ENCODE measurements at regions not wholly inside any gene's neighbourhood (a gene's known extent, or its start where the extent isn't known, plus 50 kb on each side); places are given as distances from the start of the nearest gene placed in this dataset.

DNA sequence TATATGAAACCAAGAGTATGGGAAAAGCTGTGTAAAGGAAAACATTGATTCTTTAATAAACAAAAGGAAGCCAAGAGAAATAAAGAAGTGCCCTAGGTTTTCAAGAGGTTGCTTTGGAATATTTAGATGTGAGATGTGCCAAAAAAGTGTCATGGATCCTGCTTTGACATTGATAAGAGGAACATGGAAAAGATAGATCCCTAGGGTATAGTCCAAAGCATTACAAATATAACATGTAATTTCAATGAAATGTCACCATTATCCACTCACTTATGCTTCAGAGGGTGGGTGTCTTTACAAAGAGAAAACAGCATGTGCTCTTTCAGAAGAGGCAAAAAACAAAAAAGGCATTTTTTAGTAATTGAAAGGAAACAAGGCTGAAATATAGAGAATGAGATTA, 1196.7 kb downstream of the EFNA5 start:
- TF ChIP-seq GATA3 (IDR thresholded peaks at IDR 0.05; ENCODE audit: low read depth, low read length): no peak
- TF ChIP-seq GATA2 (IDR thresholded peaks at IDR 0.05; ENCODE audit: low read depth, low read length): no peak

DNA sequence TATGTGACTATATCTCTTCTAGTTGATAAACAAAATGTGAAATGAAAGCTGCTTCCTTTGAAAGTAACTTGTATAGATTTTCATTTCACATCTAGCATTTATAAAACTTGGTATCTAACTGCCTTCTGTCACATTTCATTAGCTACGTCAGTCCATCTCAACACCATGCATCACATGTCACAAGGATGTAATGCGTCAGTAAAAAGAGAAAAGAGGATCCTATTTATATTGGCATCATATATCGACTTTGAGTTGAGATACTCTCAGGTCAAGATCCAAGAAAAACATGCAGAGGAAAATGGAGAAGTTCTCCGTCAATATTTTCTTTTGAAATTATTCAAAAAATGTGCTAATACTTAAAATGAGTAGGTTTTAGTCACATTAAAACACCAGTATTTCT, 1211.2 kb downstream of the EFNA5 start:
- TF ChIP-seq GATA3 (IDR thresholded peaks at IDR 0.05; ENCODE audit: low read depth, low read length) (no peak), GATA2 (IDR thresholded peaks at IDR 0.05; ENCODE audit: low read depth, low read length) (no peak)

DNA sequence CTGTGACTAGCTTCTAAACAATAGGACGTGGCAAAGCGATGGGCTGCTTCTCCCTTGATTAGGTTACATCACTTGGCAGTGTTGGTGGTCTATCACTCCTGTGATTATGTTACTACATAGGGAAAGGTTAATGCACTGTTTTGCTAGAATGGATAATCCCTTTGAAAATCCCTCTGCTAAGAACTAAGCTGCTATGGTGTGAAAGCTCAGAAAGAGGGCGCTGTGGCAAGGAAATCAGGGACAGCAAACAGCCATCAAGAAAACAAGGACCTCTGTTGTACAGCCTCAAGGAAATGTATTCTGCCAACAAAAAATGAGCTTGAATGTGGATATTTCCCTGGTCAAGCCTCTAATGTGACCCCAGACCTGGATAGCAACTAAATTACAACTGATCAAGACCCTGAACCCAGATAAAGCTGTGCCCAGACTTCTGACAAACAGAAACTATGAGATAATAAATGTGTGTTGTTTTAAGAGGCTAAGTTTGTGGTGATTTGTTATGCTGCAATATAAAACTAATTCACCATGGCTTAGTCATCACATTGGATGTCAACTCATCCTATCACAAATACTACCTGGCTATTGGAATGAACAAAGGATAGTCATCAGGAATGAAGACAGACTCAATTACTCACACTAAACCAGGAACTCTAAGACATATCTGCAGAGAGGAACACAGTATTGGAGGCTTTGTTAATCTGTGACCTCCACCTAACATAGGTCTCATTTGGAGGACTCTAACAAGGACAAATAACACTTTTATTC, 1215.9 kb downstream of the EFNA5 start:
- TF ChIP-seq GATA3 (IDR thresholded peaks at IDR 0.05; ENCODE audit: low read depth, low read length): no peak
- no peak for TF ChIP-seq GATA2 (IDR thresholded peaks at IDR 0.05; ENCODE audit: low read depth, low read length)

DNA sequence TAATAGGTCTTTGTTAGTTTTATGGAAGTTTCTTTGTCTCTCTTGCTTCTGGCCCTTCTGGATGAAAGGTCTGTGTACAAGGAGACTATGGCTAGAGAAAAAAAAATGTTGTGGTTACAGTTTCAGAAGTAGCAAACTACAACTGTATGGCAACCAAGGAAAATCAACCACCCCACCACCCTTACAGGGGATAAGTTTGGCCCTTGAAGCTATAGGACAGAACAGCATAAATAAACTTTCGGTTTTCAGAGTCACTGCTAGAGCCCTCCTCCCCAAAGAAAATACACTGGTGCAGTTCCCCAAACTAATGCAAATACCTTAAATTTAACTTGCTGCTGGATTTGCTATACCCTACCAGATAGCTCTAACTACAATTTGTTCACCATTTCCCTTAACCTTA, 1216.7 kb downstream of the EFNA5 start:
- no peak for TF ChIP-seq GATA2 (IDR thresholded peaks at IDR 0.05; ENCODE audit: low read depth, low read length)
- TF ChIP-seq GATA3 (IDR thresholded peaks at IDR 0.05; ENCODE audit: low read depth, low read length): no peak

DNA sequence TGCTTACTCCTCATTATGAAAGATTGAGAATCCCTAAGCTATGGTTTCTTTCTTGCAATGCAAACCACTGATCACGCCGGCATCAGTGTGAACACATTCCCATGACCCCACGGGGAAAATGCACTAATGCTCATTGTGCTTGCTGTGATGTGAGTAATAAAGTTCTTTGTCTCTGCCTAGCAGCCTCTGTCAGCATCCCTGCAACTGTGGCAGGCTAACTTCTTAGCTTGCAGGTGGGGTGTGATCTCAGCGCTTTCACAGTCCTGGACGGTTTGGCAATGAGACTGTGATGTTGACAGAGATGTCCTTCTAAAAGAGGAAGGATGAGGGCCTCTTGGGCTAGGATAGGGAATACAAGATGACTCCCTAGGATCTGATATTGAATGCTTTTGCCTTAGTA, 1218.7 kb downstream of the EFNA5 start:
- TF ChIP-seq GATA2 (IDR thresholded peaks at IDR 0.05; ENCODE audit: low read depth, low read length): no peak
- no peak for TF ChIP-seq GATA3 (IDR thresholded peaks at IDR 0.05; ENCODE audit: low read depth, low read length)

DNA sequence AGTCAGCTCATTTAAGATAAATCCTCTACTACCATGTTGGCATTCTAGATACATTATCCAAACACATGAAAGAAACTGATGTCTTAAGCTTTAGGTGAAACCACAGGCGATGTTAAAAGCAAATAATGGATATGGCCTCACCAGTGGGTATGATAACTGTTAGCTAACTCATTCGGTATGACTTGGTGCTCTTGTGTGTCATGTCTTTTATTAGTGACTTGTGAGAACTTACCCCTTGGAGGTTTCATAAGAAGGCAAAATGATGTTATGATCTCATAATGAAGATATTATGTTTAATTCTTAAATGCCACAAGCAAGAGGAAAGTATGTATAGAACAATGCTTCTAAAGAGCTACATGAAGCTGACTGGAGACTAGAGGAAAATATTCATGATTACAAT, 1227.0 kb downstream of the EFNA5 start:
- TF ChIP-seq GATA2 (IDR thresholded peaks at IDR 0.05; ENCODE audit: low read depth, low read length) (no peak), GATA3 (IDR thresholded peaks at IDR 0.05; ENCODE audit: low read depth, low read length) (no peak)

DNA sequence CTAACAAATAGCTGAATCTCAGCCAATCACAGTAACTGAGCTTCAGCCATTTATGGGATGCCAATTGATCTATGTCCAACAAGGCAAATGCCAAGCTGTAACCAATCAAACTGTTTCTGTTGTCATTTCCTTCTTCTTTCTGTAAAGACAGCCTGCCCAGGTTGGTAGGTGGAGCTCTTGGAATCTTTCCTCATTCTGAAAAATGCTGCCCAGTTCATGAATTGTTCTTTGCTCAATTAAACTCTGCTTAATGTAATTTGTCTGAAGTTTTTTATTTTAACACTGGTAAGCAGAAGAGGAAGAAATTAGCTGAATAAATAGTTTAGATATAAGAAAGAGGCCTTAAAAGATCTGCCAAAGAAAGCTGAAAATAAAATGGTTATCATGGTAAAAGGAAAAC, 1235.6 kb downstream of the EFNA5 start:
- TF ChIP-seq GATA3 (IDR thresholded peaks at IDR 0.05; ENCODE audit: low read depth, low read length) (no peak), GATA2 (IDR thresholded peaks at IDR 0.05; ENCODE audit: low read depth, low read length) (no peak)

DNA sequence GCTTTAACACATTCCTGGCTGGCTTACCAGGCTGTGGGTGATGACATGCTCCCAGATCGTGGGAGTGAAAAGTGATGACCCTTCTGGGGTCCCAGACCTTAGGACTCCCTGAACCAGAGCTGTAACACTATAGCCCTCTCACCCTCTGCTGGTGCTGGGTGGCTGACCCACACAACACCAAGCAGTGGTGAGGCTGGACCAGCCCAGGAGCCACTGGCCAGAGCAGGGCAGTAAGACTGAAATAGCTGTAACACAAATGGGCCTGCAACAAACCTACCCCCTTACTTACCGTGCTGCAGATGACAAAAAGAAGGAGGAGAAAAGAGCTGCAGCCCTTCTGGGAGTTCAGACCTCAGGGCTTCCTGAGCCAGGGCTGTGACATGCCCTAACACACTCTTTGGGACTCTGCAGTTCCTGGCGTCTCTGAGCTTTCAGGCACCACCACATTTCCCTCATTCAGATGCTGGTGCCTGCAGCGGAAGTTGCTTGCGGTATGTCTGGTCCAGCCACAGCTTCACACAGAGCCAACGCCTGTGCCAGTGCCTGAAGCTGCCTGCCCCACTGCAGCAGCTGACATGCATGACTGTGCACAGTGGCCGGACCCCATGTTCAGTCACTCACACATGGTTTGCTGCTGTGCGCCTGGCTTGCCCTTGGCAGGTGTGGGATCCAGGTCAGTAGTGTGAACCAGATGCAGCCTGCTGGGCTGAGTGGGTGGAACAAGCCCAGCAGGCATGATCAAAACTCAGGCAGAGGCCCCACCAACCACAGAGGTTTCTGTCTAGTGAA, 1247.4 kb downstream of the EFNA5 start:
- no peak for TF ChIP-seq GATA3 (IDR thresholded peaks at IDR 0.05; ENCODE audit: low read depth, low read length)
- TF ChIP-seq GATA2 (IDR thresholded peaks at IDR 0.05; ENCODE audit: low read depth, low read length): no peak

DNA sequence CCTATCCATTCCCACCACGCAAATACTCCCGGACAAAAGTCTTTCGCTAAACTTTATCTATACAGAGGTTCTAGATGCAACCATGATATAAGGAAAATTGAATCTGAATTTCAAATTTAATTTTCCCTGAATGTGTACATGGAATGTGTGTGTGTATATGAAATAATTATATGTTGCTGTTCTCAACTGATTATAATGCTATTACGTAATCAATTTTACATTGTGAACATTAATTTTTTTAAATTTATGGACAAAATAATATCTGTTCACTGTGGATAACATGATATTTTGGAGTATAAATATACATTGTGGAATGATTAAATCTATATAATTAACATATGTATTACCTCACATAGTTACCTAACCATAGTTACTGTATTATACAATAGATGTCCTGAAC, 1250.6 kb downstream of the EFNA5 start:
- TF ChIP-seq GATA2 (IDR thresholded peaks at IDR 0.05; ENCODE audit: low read depth, low read length) (no peak), GATA3 (IDR thresholded peaks at IDR 0.05; ENCODE audit: low read depth, low read length) (no peak)

DNA sequence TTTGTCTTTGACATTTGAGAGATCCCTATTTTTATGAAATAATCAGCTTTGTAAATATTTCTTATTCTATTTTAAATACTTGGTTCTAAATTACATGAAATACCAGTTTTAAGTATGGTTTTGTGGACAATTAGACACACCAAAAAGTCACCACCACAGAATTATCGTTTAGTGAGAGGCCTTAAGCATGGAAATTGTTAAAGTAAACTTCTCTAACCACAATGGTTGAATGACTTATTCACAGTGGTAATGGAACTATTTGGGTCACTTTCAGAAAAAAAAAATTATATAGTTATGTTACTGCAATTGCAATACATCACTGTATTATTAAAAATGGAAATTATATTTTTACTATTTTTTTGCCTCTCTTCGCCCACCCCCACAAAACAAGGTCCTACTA, 1252.5 kb downstream of the EFNA5 start:
- TF ChIP-seq GATA2 (IDR thresholded peaks at IDR 0.05; ENCODE audit: low read depth, low read length) (no peak), GATA3 (IDR thresholded peaks at IDR 0.05; ENCODE audit: low read depth, low read length) (no peak)

DNA sequence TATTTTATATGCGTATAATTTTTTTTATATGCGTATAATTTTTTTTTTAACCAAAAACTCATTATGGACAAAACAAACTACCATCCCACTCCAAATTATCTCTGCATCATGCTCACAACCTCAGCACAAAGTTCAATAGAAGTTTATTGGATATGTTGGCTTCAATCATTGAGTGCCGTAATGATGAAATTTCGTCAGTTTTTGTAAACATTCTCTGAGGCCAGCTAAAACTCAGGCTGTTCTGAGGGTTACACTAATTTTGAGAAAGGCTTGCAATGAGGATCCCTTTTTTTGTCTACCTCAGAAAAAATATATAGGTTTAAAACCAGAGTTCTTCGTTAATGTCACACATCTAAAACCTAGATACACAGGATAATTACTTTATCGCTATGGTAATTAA, 1253.2 kb downstream of the EFNA5 start:
- no peak for TF ChIP-seq GATA2 (IDR thresholded peaks at IDR 0.05; ENCODE audit: low read depth, low read length)
- no peak for TF ChIP-seq GATA3 (IDR thresholded peaks at IDR 0.05; ENCODE audit: low read depth, low read length)

DNA sequence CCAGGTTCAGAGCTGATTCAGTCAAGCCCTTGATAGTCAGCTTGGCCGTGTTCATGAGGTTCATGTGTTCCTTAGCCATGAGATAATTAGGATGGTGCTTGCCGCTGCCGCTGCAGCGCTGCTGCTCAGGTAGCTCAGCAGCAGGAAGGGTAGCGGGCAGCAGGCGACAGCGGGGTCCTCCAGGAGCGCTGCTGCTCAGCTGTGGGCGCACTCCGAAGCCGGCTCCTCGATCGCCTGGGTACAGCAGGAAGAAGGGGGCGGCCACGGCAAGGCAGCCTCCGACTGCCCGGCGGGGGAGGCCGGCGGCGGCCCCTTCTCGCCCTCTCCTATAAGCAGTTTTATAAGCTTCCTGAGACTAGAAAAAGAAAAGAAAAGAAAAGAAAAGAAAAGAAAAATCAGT, 1253.6 kb downstream of the EFNA5 start:
- TF ChIP-seq GATA3 (IDR thresholded peaks at IDR 0.05; ENCODE audit: low read depth, low read length) (no peak), GATA2 (IDR thresholded peaks at IDR 0.05; ENCODE audit: low read depth, low read length) (no peak)

DNA sequence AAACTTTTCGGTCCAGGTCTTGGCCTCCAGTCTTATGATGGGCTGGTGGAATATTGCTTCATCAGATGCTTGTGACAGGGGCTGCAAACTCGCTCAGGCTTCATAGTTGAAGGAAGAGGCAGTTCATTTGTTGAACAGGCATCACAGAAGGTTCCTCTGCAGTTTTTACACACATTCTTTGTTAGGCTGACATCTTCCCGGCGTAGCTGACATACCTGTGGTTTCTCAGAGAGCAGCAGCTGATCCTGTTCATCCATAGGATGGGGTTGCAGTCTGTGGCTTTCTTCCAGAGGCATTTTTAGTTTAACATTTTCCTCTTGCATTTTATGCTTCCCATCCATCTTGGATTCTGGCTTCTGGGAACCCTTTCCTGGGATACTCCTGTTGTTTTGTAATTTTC, 1255.2 kb downstream of the EFNA5 start:
- TF ChIP-seq GATA2 (IDR thresholded peaks at IDR 0.05; ENCODE audit: low read depth, low read length) (no peak), GATA3 (IDR thresholded peaks at IDR 0.05; ENCODE audit: low read depth, low read length) (no peak)

DNA sequence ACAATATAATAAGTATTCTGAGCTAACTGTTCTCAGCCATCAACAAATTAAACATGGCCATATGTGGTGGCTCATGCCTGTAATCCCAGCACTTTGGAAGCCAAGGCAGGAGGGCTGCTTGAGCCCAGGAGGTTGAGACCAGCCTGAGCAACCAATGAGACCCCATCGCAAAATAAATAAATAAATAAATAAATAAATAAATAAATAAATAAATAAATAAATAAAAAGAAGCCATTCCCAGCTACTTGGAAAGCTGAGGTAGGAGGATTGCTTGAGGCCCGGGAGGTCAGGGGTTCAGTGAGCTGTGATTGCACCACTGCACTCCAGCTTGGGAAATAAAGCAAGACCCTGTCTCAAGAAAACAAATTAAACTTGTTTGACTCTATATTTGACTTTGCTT, 1256.4 kb downstream of the EFNA5 start:
- TF ChIP-seq GATA3 (IDR thresholded peaks at IDR 0.05; ENCODE audit: low read depth, low read length): no peak

DNA sequence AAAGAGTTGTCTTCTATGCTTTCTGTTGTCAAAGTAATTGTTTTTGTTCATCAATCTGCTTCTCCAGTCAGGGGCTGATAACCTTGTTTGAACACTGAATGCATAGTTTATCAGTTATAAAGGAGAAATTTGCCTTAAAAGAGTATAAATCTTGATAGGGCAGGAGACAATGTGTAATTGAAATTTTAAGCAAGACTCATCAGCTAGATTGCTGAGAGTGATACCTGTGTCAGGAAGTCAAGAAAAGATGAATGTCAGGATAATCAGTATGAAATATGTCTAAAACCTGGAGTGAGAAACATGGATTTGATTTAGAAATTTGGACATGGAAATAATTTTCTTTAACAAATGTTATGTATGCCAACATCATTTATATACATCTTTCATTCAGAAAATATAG, 1258.1 kb downstream of the EFNA5 start:
- TF ChIP-seq GATA2 (IDR thresholded peaks at IDR 0.05; ENCODE audit: low read depth, low read length) (no peak), GATA3 (IDR thresholded peaks at IDR 0.05; ENCODE audit: low read depth, low read length) (no peak)
